NCI-H187 (cell line): ENCODE measurements at regions not wholly inside any gene's neighbourhood (a gene's known extent, or its start where the extent isn't known, plus 50 kb on each side); places are given as distances from the start of the nearest gene placed in this dataset.

Experiments used
- DNase-seq, 2 experiments: peaks; one replicate each; lab custom pipeline; 2025; lab: John Stamatoyannopoulos, UW

DNA sequence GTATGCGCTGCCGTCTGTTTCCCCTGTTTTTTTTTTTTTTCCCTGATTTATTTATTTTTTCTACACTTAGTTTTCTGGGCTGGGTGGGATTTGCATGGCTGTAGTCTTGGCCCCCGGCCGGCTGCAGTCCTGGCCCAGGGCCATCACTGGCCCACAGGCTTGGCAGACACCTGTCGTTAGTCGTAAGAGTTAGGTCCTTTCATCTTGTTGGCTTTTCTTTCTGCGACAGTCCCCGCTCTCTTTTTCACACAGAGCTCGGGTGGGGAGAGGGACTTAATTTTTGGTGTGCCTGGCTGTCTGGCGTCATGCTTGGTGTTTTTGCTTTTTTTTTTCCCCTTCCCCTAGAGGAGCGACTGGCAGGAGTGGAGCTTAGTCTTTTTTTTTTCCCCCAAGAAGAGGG is 183.4 kb downstream of the KLF13 start:
- no peak for DNase-seq

GRCh38 chr15:31511707-31512310 is 185.2 kb downstream of the KLF13 start:
- DNase-seq: no peak

DNA sequence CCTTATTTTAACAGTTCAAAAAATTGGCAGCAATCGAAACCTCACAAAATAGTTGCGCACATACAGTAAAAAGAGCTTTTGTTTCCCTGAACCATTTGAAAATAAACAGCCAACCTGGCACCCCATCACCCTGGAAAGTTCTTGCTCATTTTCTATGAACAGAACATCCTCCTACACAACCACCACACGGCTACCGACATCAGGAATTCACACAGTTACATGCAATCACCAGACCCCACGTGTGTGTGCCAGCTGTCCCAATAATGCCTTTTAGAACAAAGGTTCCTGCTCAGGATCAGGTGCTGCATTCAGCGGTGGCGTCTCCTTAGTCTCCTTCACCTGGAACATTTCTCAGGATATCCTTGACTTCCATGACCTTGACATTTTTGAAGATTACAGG is 186.5 kb downstream of the KLF13 start:
- DNase-seq: no peak

DNA sequence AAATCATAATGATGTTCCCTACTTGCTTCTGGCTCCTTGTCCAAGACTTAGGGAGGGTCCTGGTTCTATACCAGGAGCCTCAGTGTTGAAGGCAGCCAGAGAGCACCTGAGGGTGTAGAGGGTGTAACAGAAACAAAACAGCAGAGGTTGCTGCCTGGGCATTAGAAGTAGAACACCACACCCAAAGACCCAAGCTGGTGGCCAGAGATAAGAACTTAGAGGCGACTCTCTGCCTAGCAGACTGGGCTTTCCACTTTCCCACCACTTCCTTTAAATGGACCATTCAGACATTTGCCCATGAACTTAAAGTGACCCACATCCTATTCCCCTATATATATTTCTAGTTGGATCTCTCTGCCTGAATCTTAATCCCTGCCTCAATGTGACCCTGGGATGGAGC is 189.8 kb downstream of the KLF13 start:
- no peak for DNase-seq

DNA sequence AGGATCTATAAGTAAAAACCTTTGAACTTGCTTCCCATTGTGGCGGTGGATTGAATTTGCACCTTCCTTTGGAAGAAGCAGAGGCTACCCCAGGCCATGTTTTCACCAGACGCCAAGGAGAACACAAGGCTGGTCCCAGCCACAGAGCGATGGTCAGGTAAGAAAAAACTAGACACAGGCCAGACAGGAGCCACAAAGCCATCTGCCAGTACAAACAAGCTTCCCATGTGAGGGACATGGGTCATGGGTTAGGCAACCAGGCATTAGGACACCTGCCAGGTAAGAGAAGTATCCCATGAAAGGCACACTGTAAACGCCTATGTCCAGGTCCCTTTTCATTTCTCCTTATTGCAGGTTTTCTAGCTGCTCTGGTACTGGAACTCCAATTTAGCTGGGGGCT is 190.2 kb downstream of the KLF13 start:
- DNase-seq: no peak

GRCh38 chr15:31517711-31518110 is 191.1 kb downstream of the KLF13 start:
- no peak for DNase-seq

DNA sequence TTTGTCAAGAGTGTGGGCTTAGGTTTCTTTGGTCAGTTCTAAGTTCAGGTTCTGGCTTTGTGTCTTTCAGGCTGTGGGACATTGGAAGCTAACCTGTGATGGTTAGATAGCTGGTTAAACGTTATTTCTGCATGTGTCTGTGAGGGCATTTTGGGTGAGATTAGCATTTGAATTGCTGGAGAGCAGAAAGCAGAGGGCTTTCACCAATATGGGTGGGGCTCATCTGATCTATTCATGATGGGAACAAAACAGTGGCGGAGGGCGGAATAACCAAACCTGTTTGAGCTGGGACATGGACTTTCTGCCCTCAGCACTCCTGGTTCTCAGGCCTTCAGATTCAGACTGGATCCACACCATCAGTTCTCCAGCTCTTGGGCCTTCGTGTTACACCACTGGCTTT is 195.4 kb downstream of the KLF13 start:
- no peak for DNase-seq

GRCh38 chr15:31523027-31523654 is 196.5 kb downstream of the KLF13 start:
- no peak for DNase-seq

DNA sequence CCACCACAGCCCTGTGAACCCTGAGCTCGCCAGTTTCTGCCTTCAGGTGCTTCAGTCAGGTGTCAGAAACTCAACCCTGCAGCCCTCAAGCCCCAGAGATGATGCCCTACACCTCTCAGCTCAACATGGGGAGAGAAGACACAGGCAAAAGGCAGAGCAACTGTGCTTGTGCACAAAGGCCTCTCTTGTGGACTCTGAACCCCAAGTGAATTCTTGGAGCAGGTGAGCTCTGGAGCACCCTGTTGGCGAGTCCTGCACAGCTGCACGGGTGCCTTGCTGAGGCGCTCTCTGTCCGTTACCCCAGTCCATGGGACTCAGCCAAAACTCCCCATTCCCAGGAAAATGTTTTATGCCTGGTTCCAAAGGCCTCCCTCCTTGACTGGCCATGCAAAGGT is 197.0 kb downstream of the KLF13 start:
- DNase-seq: no peak

- no peak for DNase-seq
These were observed 198.6 kb downstream of the KLF13 start for GRCh38 chr15:31525185-31525695.

- DNase-seq: no peak
These were observed 199.5 kb downstream of the KLF13 start for GRCh38 chr15:31525988-31526665.

DNA sequence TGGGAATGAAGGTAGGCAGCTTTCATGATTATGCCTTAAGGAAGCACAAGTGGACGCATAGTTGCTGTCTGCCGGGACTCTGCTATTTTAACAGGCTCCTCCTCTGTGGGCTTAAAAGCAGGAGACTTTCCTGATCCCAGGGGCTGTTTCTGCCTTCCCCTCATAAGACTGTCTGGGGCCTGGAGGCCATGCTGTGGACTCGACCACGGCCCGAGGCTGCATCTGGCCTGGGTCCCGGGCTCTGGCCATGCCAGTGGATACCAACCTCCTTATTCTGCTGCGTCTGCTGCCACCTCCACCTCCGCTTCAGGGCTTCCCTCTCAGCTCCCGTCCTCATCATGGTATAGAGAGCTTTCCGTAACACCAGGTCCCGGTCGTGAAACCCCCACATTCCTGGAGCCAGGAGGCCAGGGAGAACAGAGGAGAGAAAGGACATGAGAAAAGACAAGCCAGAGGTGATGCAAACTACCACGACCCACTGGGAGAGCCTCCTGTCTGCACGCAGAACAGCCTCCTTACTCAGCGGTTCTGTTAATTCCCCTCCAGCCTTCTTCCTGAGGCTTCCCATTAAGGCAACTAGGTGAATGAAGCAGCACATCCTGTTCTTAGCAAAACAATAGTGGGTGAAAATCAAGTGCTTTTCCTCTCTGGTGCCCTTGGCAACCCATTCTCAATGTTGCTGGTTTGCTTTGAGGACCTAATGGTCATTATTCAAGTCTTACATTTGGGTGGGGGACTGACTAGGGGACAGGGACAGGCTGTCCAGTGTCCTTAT is 200.5 kb downstream of the KLF13 start:
- no peak for DNase-seq

DNA sequence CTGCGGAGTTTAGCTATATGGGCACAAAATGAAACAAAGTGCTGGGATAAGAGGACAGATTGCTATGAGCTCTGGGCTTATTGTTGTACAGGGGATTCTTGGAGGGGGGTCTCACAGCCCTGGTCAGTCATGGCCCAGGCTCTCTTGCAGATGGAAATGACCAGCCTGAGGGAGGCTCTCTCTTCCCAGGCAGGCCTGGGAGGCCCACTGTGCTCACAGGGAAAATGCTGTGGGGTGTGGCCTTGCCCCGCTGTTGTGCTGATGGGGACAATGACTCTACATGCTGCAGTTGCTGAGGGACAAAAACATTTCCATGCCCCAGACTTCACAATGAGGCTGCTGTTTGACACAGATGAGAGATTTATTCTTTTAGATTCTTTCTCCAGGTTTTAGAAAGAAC is 202.2 kb downstream of the KLF13 start:
- no peak for DNase-seq

DNA sequence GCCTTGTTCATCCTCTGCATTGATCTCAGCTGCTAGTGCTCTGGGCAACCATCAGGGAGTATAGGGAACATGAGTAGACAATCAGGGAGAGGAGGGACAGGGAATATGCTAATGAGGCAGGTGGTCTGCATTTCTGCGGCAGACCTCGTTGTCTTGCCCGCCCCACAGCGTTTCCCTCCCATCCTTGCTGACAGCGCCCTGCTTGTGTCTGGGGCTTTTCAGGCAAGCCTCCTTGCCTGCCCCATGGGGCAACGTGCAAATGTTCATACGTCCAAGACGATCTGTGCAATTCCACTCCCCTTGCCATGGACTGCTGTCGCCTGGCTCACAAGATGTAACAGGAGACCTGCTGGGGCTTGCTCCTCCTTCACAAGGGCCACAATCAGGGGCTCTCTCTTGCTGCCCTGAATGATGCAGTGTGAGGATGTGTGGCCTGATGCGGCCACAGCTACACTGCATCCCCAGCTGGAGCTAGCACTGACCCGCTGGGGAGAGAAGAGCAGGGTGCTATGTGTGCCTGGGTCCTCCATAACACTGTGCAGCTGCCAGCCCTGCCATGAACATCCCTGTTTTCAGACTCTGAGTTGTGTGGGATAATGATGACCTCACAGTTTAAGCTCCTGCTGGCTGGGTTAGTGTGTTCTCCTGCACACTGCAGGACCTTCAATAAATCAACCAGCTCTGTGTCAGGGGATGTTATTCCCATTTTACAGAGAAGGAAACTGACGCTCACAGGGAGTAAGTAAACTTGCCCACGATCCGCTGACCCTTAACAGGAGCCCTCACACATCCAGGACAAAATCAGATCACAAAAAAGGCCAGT is 211.3 kb downstream of the KLF13 start:
- DNase-seq: no peak

DNA sequence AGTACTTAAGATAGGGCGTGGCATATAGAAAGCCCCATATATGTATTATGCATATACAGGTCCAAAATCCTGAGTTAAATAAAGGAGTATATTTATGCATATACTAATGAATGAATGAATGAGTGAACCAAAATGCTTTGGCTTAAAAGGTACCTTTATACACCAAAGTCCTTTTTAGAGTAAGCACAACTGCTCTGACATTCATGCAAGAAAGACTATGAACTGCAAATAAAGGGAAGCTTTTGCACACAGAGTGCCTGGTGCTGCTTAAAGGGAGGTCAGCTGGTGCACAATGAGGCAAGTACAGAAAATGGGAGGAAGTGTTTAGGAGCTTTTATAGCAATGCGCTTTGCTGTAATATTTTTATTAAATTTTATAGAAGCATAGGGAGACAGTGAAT is 214.0 kb downstream of the KLF13 start:
- DNase-seq: no peak

GRCh38 chr15:31544361-31544760 is 217.7 kb downstream of the KLF13 start:
- DNase-seq: no peak

DNA sequence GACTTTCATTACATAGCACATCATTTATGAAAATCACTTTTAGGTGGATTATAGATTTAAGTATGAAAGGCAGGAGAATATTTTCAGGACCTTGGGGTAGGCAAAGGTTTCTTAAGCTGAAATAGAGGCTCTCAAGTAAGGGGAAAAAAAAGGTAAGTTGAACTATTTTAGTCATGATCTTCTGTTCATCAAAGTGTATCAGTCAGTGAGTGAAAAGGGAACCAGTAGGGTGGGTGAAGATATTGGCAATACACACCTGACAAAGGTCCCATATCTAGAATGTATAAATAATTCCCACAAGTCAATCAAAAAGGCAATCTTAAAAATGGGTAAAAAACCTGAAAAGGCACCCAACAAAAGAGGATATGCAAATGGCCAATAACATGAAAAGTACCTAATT is 218.6 kb downstream of the KLF13 start:
- no peak for DNase-seq

DNA sequence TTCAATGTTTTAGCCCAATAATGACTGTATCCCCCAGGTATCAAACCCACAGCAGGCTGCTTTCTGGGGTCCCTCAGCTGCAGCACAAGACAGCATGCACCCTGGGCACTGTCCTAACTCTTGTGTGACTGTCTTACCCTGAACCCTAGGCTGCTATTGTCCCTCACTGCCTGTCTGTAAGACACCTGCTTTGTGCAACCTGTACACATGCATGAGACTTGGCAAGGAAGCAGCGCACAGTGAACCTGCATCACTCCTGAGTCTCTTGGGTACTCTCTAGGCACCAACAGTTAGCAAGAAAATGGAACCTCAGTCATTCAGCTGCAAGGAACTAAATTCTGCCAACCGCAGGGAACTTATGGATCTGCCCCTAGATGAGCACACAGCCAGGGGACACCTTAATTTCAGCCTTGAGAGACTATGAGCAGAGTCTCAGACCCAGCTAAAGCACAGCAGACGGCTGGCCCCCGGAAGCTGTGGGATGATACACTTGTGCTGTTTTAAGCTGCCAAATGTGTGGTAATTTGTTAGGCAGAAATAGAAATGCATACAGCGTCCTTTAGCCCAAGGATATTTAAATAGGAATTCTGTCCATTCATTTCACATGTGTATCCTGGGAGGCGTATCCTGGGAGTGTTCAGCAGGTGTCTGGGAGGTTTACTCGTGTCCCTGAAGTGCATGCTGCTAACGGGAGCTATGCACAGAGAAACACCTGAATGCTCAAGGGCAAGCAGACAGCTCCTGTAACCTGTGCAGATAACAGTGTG is 223.8 kb downstream of the KLF13 start:
- peak in 1 of 2 experiments; percentile 5 for DNase-seq

- DNase-seq: no peak
These were observed 224.7 kb downstream of the KLF13 start for GRCh38 chr15:31551323-31551722.

DNA sequence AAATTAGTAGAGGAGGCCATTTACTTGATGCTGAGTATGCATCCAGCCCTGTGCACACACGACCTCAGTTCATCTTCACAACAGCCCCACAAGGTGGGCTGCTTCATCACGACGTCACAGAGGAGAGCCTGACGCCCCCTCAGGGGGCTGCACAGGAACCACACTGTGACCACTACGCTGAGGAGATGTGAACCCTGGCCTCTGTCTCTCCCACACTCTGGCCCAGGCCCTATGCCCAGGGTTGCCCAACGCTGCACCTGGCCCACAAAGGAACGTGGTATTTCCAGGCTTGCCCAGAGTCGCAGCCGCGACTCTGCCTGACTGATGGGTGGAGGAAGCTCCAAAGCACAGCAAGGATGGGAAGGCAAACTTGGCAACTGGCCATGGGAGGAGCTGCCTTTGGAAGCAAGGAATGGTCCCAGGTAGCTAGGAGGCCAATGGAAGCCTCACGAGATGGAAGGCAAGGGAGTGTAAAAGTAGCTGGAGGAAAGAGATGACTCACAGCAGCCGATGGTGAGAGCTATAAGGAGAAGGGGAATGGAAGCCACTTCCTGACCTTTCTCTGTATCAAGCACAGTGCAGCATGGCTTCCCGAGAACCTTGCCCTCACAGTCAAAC is 226.0 kb downstream of the KLF13 start:
- no peak for DNase-seq

DNA sequence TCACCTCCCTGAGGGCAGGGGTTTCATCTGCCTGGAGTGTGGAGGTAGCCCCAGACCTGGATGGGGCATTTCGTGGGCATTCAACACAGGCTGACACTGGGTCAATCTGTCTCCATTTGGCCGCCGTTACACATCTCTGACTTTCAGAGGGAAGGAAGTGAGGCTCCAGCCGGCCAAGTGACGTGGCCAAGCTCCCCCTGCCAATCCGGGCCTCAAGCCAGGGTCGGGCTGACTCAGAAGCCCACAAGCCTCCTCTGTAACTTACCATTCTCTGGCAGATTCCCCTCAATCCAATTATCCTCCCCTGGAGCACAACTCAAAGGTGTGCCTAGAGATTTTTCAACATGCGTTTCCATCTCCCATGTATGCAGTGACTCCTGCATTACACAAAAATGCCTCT is 227.6 kb downstream of the KLF13 start:
- no peak for DNase-seq
